ENCODE measurements at regions not wholly inside any gene's neighbourhood (a gene's known extent, or its start where the extent isn't known, plus 50 kb on each side); places are given as distances from the start of the nearest gene placed in this dataset.

GRCh38 chr2:160836755-160837154 is 323.5 kb upstream of the TANK start:
- Histone ChIP-seq H3K79me2 (ENCODE audit: insufficient read depth, low read length) (no peaks in the 10 kb centered on the region), H3K27me3 (ENCODE audit: insufficient read depth, low read length, poor library complexity, severe bottlenecking) (no peaks in the 10 kb centered on the region), H3K9ac (ENCODE audit: low read depth, low read length, poor library complexity, severe bottlenecking) (no peak overlapping the region), H3K9me3 (ENCODE audit: insufficient read depth, low read depth, low read length) (no peaks in the 10 kb centered on the region), H4K20me1 (ENCODE audit: insufficient read depth, low read length, poor library complexity, severe bottlenecking) (no peaks in the 10 kb centered on the region), H2AFZ (ENCODE audit: low read length) (no peak overlapping the region), H3K36me3 (ENCODE audit: insufficient read depth, low read length) (no peaks in the 10 kb centered on the region), H3K4me1 (ENCODE audit: insufficient read depth, low read length, poor library complexity, severe bottlenecking) (no peaks in the 10 kb centered on the region), H3K9me2 (replicated peaks; ENCODE audit: low read depth, low read length) (no peaks in the 10 kb centered on the region), H3F3A (ENCODE audit: low read depth) (no peaks in the 10 kb centered on the region), H3K4me2 (ENCODE audit: low read depth, low read length, poor library complexity, severe bottlenecking) (no peak overlapping the region), H3K4me3 (ENCODE audit: low read length, poor library complexity, severe bottlenecking) (no peak overlapping the region)
- TF ChIP-seq EZH2phosphoT487 (IDR thresholded peaks at IDR 0.05; ENCODE audit: borderline replicate concordance), result no peak
- no peak for TF ChIP-seq CTCF (conservative IDR thresholded peaks at IDR 0.05; ENCODE audit: low read length)

- Histone ChIP-seq H2AFZ (ENCODE audit: low read length) (no peak overlapping the region), H3K27me3 (ENCODE audit: insufficient read depth, low read length, poor library complexity, severe bottlenecking) (no peaks in the 10 kb centered on the region), H4K20me1 (ENCODE audit: insufficient read depth, low read length, poor library complexity, severe bottlenecking) (no peaks in the 10 kb centered on the region), H3K4me1 (ENCODE audit: insufficient read depth, low read length, poor library complexity, severe bottlenecking) (no peaks in the 10 kb centered on the region), H3K9me2 (replicated peaks; ENCODE audit: low read depth, low read length) (no peaks in the 10 kb centered on the region), H3K4me2 (ENCODE audit: low read depth, low read length, poor library complexity, severe bottlenecking) (no peak overlapping the region), H3K9ac (ENCODE audit: low read depth, low read length, poor library complexity, severe bottlenecking) (no peak overlapping the region), H3K9me3 (ENCODE audit: insufficient read depth, low read depth, low read length) (no peaks in the 10 kb centered on the region), H3K4me3 (ENCODE audit: low read length, poor library complexity, severe bottlenecking) (no peak overlapping the region), H3K79me2 (ENCODE audit: insufficient read depth, low read length) (no peaks in the 10 kb centered on the region), H3K36me3 (ENCODE audit: insufficient read depth, low read length) (no peaks in the 10 kb centered on the region), H3F3A (ENCODE audit: low read depth) (no peaks in the 10 kb centered on the region)
- TF ChIP-seq CTCF (conservative IDR thresholded peaks at IDR 0.05; ENCODE audit: low read length) (no peak), EZH2phosphoT487 (IDR thresholded peaks at IDR 0.05; ENCODE audit: borderline replicate concordance) (no peak)
These were observed 322.8 kb upstream of the TANK start for GRCh38 chr2:160837416-160837815.

- Histone ChIP-seq H3K4me2 (ENCODE audit: low read depth, low read length, poor library complexity, severe bottlenecking) (no peak overlapping the region), H2AFZ (ENCODE audit: low read length) (no peak overlapping the region), H3K9me2 (replicated peaks; ENCODE audit: low read depth, low read length) (no peaks in the 10 kb centered on the region), H3K36me3 (ENCODE audit: insufficient read depth, low read length) (no peaks in the 10 kb centered on the region), H3K4me1 (ENCODE audit: insufficient read depth, low read length, poor library complexity, severe bottlenecking) (no peaks in the 10 kb centered on the region), H3F3A (ENCODE audit: low read depth) (no peaks in the 10 kb centered on the region), H3K27me3 (ENCODE audit: insufficient read depth, low read length, poor library complexity, severe bottlenecking) (no peaks in the 10 kb centered on the region), H3K9me3 (ENCODE audit: insufficient read depth, low read depth, low read length) (0 out of 2 replicates have a peak, but pooled peaks cover 3% of the 10 kb centered on the region), H4K20me1 (ENCODE audit: insufficient read depth, low read length, poor library complexity, severe bottlenecking) (no peaks in the 10 kb centered on the region), H3K9ac (ENCODE audit: low read depth, low read length, poor library complexity, severe bottlenecking) (no peak overlapping the region), H3K4me3 (ENCODE audit: low read length, poor library complexity, severe bottlenecking) (no peak overlapping the region), H3K79me2 (ENCODE audit: insufficient read depth, low read length) (no peaks in the 10 kb centered on the region)
- TF ChIP-seq CTCF (conservative IDR thresholded peaks at IDR 0.05; ENCODE audit: low read length) (no peak), EZH2phosphoT487 (IDR thresholded peaks at IDR 0.05; ENCODE audit: borderline replicate concordance) (no peak)
These were observed 322.1 kb upstream of the TANK start for GRCh38 chr2:160838147-160838546.

Measured in Loucy (cell line).